GM13976 (cell line): ENCODE measurements at regions not wholly inside any gene's neighbourhood (a gene's known extent, or its start where the extent isn't known, plus 50 kb on each side); places are given as distances from the start of the nearest gene placed in this dataset.

Experiments used
- DNase-seq: peaks from one replicate; pipeline ENCODE4 v3.0.0; 2012; ENCODE audit warnings: low spot score
- in situ Hi-C: fragments of 300-500 bp; cut with MboI; formaldehyde crosslinking; loops from one replicate; pipeline ENCODE4 v1.12.0; 2022; ENCODE audit warnings: low sequenced_read_pairs, mixed read lengths, inconsistent platforms; ENCODE audit not compliant: unreplicated experiment
- TF ChIP-seq, protein P1 (sequence below): IDR thresholded peaks from 2 replicates; pipeline ENCODE4 v1.5.1; 2012; ENCODE audit warnings: borderline replicate concordance, mild to moderate bottlenecking; ENCODE audit not compliant: insufficient read depth; ENCODE audit errors: extremely low read depth, missing control alignments, control extremely low read depth

DNA sequence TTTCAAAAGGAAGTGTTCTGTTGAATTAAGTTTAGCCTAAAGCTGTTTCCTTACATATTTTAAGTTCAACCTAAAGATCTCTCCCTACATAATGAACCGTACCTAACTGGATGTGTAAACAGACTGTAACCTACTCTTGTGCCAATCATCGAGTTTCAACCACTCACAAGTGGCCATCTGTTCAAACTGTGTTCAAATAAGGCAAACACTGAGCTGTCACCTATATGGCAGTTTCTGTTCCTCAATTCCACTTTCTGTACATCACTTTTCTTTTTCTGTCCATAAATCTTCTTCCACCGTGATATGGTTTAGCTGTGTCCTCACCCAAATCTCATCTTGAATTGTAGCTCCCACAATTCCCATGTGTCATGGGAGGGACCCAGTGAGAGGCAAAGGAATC lies 428.6 kb downstream of the HACE1 start:
- no peak for DNase-seq
- in situ Hi-C loops = no loop called here
- TF ChIP-seq, protein P1, sequence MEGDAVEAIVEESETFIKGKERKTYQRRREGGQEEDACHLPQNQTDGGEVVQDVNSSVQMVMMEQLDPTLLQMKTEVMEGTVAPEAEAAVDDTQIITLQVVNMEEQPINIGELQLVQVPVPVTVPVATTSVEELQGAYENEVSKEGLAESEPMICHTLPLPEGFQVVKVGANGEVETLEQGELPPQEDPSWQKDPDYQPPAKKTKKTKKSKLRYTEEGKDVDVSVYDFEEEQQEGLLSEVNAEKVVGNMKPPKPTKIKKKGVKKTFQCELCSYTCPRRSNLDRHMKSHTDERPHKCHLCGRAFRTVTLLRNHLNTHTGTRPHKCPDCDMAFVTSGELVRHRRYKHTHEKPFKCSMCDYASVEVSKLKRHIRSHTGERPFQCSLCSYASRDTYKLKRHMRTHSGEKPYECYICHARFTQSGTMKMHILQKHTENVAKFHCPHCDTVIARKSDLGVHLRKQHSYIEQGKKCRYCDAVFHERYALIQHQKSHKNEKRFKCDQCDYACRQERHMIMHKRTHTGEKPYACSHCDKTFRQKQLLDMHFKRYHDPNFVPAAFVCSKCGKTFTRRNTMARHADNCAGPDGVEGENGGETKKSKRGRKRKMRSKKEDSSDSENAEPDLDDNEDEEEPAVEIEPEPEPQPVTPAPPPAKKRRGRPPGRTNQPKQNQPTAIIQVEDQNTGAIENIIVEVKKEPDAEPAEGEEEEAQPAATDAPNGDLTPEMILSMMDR = no peak

DNA sequence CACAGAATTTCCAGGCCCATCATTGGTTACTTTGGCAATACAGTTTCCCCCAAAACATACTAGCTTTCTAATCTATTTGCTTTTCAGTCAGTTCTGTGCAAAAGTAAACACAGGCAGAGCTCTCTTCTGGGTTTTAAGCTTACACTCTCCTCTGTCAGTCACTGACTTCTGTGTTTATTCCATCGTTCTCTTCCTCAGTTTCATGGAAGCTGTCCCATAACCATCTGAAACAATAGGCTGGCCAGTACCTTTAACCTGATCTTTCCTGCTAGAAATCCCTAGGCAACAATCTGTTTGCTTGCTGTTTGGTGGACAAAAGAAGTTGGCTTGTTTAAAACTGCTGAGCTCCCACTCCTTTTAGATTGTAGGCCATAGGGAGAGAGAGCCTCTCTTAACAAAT lies 431.5 kb downstream of the HACE1 start:
- TF ChIP-seq, protein P1 = no peak
- DNase-seq = no peak
- in situ Hi-C loops = no loop called here

DNA sequence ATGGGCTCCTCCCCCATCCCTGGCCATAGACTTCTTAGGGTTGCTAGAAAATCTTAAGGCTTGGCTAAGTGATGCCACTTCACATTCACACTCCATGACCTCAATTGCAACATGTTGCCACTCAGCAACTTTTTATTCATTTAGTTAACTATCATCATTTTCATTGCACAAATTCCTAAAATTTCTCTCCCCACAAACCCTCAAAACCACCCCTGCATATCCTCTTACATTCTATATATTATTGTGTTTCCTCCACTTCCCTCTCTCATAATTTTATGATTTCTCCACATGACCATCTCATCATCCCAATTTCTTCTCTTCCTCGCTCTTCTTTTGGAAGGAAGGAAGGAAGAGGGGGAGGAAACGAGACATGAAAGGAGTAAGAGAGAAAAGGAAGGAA lies 436.0 kb downstream of the HACE1 start:
- in situ Hi-C loops = no loop called here
- TF ChIP-seq, protein P1 = no peak
- DNase-seq = no peak

GRCh38 chr6:104421650-104422049 lies 438.1 kb downstream of the HACE1 start:
- DNase-seq = no peak
- in situ Hi-C loops = no loop called here
- TF ChIP-seq, protein P1 = no peak

DNA sequence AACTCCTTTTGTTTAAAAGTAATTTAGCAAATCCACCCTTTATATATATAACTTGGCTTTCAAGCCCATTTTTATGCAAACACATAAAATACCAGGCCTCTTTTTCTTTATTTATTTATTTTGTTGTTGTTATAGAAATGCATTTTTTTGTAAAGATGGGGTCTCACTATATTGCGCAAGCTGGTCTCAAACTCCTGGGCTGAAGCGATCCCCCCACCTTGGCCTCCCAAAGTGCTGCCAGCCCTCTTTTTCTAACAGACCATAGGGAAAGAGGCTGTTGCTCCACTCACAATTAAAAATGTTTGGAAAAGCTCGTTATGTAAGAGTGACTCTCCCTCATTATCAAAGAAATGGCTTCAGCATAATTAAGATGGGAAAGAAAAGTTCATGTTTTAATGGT lies 440.9 kb downstream of the HACE1 start:
- TF ChIP-seq, protein P1 = no peak
- in situ Hi-C loops = no loop called here
- no peak for DNase-seq

DNA sequence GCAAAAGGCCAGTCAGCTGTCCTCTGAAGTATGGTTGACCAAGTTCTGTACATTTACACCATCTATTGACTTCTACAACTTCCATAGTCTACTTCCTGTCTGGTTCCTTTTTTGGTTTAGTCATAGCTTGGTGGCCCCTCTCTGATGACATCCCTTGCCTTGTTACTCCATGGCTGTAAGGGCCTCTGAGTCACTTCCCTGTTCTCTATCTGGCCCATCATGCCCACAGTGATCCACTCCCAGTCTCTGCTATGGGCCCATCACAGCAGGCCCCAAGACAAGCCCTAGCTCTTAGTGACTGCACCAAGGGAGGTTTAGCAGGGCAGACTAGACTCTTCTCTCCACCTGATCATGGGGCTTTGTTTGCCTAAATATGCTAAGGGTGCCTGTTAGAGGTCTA lies 441.6 kb downstream of the HACE1 start:
- DNase-seq = no peak
- TF ChIP-seq, protein P1 = no peak
- in situ Hi-C loops = no loop called here

DNA sequence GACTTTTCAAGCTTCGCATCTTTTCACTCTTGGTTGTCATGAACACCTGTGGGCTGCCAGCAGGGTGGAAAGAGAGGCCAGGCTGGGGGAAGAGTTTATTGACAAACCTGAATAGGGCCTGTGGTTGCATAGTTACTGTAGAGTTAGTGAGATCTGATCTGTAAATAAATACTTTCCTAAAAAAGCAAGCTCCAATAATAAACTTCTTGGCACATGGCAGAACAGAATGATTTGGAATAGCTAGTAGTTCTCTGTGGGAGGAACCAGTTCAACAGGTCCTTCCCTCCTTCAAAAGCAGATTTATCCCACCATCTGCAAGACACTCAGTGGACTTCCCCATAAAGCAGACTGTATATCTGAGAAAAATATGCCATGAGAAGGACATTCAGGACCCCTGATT lies 445.0 kb downstream of the HACE1 start:
- in situ Hi-C loops = no loop called here
- no peak for DNase-seq
- TF ChIP-seq, protein P1 = no peak
